ENCODE measurements at regions not wholly inside any gene's neighbourhood (a gene's known extent, or its start where the extent isn't known, plus 50 kb on each side); places are given as distances from the start of the nearest gene placed in this dataset.

GRCh38 chr3:174737966-174738365 lies 121.2 kb upstream of the NAALADL2 start:
- TF ChIP-seq CTCF (IDR thresholded peaks at IDR 0.05) = no peak
- TF ChIP-seq EZH2 (IDR thresholded peaks at IDR 0.05) = no peak
